Activated CD4-positive, alpha-beta T cell treated with anti-CD3 and anti-CD28 coated beads for 24 hours (primary cell): ENCODE measurements at regions not wholly inside any gene's neighbourhood (a gene's known extent, or its start where the extent isn't known, plus 50 kb on each side); places are given as distances from the start of the nearest gene placed in this dataset.
"Not testable (repeated sequence)": the region's sequence is repeated elsewhere in the genome, so short reads cannot be mapped to it uniquely, and the experiment has no call there.

Experiments used
- DNase-seq, 2 donors: peaks; one replicate each; pipeline ENCODE4 v3.0.0-alpha.2; 2020; ENCODE audit warnings: low read depth in 2 of 2

GRCh38 chr20:22818636-22819035 lies 216.5 kb upstream of the SSTR4 start:
- DNase-seq = no peak

GRCh38 chr20:22819112-22819511 lies 216.0 kb upstream of the SSTR4 start:
- no peak for DNase-seq

DNA sequence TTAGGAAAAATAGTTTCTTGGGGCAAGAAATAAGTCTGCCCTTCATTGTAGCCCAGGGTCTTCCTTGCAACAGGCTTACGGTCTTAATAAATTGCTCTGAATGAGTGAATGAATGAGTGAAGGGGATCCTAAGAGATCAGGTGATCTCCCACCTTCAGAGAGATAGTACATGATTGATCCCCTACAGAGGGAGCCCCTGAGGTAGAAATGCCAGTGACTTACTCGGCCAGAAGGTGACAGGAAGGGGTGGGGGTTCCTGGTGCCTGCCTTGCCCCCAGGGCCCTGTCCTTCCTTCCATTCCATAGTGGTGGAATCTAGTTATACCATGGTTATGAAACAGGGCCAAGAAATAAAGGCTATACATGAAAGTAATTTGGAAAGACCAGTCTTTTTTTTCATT lies 215.3 kb upstream of the SSTR4 start:
- DNase-seq = no peak

DNA sequence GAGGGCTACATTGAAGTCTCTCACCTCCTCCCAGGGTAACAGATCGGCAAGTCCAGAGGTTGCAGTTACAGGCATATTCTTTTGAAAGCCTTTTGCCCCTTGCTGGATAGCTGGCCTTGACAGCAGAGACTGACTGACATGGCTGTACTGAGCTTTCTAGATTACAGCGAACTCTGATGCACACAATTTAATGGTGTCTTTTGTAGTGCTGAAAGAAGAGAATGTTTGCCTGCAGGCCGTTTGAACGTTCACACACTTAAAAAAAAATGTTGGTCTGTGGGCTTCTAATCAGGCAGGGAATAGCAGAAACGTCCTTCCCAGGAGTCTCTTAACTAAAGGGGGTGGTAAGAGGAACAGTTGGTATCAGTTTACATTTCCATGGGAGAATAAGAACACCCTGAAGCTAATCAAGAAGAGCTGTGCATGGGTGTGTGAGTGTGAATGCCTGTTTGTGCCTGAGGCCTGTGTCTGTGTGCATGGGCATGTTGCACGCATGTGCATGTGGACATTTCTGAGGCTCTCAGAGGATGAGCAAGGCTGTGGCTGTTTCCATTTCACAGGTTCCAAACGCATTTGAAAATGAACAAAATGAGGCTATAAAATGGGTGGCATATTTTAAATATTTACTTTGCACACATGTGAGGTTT lies 213.9 kb upstream of the SSTR4 start:
- no peak for DNase-seq

DNA sequence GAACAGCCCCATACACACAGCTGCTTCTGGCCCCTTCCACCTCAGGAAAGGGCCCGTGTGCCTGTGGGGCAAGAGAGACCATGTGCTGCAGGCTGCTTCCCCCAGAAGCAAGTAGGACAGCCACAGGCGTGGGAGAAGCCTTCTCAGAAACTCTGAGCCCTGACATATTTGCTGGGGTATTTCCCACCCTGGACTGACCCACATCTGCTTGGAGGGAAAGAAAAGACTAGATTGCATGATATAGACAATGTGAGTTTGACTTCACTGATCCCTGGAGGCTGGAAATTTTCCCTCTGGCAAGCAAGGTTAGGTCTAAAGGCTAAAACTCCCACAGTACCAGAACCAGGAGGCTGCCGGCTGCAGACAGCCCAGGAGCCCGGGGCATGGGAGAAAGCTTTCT lies 213.3 kb upstream of the SSTR4 start:
- DNase-seq = no peak

- no peak for DNase-seq
Measured at GRCh38 chr20:22823119-22823518, 212.0 kb upstream of the SSTR4 start.

DNA sequence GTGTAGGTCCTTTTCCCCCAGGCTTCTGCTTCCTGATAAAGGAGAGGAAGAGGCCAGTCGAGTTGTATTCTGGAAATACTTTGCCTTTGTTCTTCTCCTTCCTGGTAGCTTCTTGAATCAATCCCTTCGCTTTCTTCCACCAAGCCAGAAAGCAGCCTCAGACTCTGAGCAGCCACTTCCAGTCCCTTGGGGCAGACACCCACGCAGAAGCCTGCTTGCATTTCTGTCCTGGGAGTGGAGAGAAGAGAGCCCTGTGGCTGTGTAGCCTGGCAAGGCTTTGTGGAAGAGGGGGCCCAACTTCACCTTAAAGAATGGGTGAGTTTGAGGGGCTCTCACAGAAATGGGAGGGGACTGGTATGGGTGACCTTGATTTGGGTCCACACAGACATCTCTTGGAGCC lies 211.0 kb upstream of the SSTR4 start:
- DNase-seq = no peak

DNA sequence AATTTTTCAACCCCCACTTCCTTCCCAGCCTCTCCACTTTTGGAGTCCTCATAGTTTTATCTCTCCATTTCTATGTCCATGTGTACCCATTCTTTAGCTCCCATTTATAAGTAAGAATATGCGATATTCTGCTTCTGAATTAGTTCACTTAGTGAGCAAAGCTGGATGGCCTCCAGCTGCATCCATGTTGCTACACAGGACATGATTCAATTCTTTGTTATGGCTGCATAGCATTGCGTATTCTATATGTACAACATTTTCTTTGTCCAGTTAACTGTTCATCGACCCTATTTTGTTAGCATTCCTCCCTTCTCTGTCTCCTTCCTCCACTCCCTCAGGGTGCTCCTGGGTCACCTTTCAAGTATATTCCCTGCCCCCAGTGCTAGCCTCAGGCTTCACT lies 210.0 kb upstream of the SSTR4 start:
- DNase-seq = no peak

DNA sequence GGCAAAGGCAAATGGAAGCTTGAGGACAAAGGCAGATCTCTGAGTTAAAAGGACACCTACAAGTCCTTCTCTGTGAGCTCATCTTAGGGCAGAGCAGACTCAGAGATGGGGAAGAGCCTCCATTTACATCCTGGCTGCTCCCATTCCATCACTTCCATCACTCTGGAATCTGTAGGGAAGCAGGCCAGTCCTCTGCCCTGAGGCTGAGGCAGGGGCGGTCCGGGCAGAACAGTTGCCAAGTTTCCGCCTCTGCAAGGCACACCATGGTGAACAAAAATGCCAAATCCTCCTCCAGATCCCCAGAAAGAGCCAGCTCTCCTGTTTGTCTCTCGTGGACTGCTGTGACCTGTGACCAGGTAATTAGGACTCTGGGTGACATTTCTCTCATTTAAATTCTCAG lies 209.6 kb upstream of the SSTR4 start:
- no peak for DNase-seq

GRCh38 chr20:22826306-22827230 lies 208.5 kb upstream of the SSTR4 start:
- DNase-seq = no peak

GRCh38 chr20:22827916-22828315 lies 207.2 kb upstream of the SSTR4 start:
- no peak for DNase-seq

GRCh38 chr20:22829356-22829755 lies 205.8 kb upstream of the SSTR4 start:
- no peak for DNase-seq

GRCh38 chr20:22830138-22830537 lies 205.0 kb upstream of the SSTR4 start:
- DNase-seq = no peak

- not testable (repeated sequence) for DNase-seq
Measured at GRCh38 chr20:22830715-22831114, 204.4 kb upstream of the SSTR4 start.

DNA sequence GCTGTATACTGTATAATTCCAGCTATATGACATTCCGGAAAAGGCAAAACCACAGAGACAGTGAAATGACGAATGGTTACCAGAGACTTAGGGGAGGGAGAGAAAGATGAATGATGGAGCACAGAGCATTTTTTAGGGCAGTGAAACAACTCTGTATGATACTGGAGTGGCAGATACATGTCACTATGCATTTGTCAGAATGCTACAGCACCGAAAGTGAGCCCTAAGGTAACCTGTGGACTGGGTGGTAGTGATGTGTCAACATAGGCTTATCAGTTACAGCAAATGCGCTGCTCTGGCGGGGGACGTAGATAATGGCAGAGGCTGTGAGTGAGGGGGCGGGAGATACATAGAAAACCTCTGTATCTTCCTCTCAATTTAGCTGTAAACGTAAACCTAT lies 201.3 kb upstream of the SSTR4 start:
- DNase-seq = no peak

GRCh38 chr20:22834651-22835256 lies 200.4 kb upstream of the SSTR4 start:
- DNase-seq = no peak

DNA sequence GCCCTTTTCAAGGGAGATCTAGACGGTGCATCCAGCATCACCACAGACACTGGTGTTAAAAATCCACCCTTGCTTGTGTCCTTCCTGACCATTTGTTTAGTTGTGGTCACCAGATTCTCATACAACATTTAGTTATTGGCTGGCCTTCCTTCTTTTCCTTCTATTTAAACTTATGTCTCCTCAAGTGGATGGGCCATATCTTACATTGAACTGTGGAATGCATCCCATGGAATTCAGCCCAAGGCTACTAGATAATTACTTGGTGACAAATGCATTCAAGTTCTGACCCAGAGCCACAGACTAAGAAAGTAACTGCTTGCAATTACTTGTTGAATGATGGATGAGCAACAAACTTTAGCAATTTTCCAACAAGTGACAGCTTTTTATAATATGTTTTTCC lies 198.9 kb upstream of the SSTR4 start:
- DNase-seq = no peak

DNA sequence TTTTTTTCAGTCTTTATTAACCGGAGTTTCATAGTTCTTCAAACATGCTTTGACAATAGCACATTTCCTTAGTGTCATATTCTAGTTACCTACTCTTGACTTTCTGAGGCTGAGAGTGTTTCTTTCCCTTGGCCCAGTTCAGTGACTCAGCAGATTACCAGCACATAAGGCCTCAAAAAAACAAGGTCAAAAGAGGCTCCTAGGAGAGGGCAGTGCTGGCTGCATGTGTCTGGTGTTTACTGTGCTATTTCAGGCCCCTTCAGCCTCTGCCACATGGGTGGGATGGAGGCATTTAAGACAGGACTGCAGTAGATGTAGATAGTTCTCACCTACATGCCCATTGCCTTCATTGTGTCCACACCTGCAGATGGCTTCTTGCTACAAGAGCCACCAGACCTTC lies 198.2 kb upstream of the SSTR4 start:
- no peak for DNase-seq

DNA sequence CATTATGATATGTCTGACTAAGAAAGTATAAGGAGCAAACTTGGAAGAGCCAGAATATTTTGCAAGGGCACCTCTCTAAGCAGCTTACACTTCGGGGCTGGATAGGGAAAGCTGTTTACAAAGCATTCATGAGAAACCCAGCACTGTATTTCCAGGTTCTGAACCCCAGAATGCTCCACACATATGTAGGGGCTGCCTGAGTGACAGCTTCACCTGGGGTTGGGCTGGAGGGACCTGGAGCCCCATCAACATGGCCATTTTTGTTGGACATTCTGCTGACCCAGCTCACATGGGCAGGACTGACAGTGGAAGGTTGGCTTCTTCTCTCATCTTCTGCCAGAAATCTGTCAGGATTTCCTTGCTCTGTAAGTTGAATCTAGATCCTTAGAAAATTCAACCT lies 197.1 kb upstream of the SSTR4 start:
- DNase-seq = no peak

DNA sequence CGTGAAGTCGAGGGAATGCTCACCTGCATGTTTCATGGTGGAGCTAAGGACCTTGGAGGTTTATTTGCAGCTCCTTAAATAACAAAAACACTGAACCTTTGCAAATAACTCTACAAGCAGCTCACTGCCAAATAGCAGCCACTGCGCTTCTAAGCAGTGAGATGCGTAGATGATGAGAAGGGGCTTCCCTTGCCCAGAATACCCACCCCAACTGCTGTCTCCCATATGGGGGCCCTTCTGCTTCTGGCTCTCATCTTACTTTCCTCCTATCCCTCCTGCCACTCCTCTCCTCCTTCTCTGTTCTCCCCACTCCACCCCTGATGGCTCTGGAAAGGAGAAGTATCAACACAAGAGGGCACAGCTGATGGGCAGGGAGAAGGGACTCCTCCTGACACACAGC lies 193.3 kb upstream of the SSTR4 start:
- no peak for DNase-seq

GRCh38 chr20:22842793-22843192 lies 192.3 kb upstream of the SSTR4 start:
- DNase-seq = no peak

- DNase-seq = no peak
Measured at GRCh38 chr20:22844959-22845358, 190.2 kb upstream of the SSTR4 start.

GRCh38 chr20:22846863-22847262 lies 188.2 kb upstream of the SSTR4 start:
- DNase-seq = no peak
